IMR-90 (cell line): ENCODE measurements at regions not wholly inside any gene's neighbourhood (a gene's known extent, or its start where the extent isn't known, plus 50 kb on each side); places are given as distances from the start of the nearest gene placed in this dataset.

ENCODE experiments used
- ATAC-seq: fragments of 200-7000 bp; cut with Tn5 transposase; 2 replicates; pipeline ENCODE4 v1.9.1; 2020; ENCODE audit warnings: low read depth, mild to moderate bottlenecking, moderate library complexity
- BruUV-seq: library from RNA; stranded (reverse); fragments of 400-500 nt; replicated peaks from 2 replicates; lab custom pipeline; 2021; lab: Mats Ljungman, UMichigan
- CTCF ChIA-PET: fragments of 300-600 bp; formaldehyde crosslinking; extraction: SDS; loops from one replicate; lab custom pipeline; 2021; ENCODE audit warnings: antibody characterized with exemption; lab: Yijun Ruan, JAX
- POLR2A ChIA-PET: fragments of 300-600 bp; sonication (Branson Sonifier 250); formaldehyde crosslinking; loops from one replicate; lab custom pipeline; 2022; ENCODE audit warnings: antibody characterized with exemption; ENCODE audit not compliant: unreplicated experiment; lab: Charles Lee
- DNase-seq: peaks from one replicate; pipeline ENCODE4 v3.0.0; 2013
- H2AFZ ChIP-seq: replicated peaks from 2 replicates; pipeline ENCODE3; 2013; ENCODE audit warnings: low read length, mild to moderate bottlenecking; ENCODE audit not compliant: poor library complexity
- H2AK5ac ChIP-seq: 2 replicates; pipeline ENCODE4 v1.6.1; 2013; ENCODE audit warnings: low read depth, low read length, inconsistent platforms
- H2AK9ac ChIP-seq: replicated peaks from 2 replicates; pipeline ENCODE3; 2013; ENCODE audit warnings: mild to moderate bottlenecking, low read depth, low read length, moderate library complexity; ENCODE audit not compliant: poor library complexity
- H2BK120ac ChIP-seq: 2 replicates; pipeline ENCODE4 v1.6.1; 2013; ENCODE audit warnings: low read depth, low read length, inconsistent platforms
- H2BK15ac ChIP-seq: 3 replicates; pipeline ENCODE4 v1.6.1; 2013; ENCODE audit warnings: low read depth, low read length, inconsistent platforms
- H2BK20ac ChIP-seq: 2 replicates; pipeline ENCODE4 v1.6.1; 2013; ENCODE audit warnings: low read depth, mild to moderate bottlenecking, inconsistent platforms, low read length, moderate library complexity
- H2BK5ac ChIP-seq: 2 replicates; pipeline ENCODE4 v1.6.1; 2013; ENCODE audit warnings: mild to moderate bottlenecking, low read depth, low read length, inconsistent platforms; ENCODE audit not compliant: poor library complexity, severe bottlenecking
- H3K14ac ChIP-seq: replicated peaks from 2 replicates; pipeline ENCODE4 v1.6.1; 2013; ENCODE audit warnings: low read depth, low read length, inconsistent platforms
- H3K18ac ChIP-seq: 2 replicates; pipeline ENCODE4 v1.6.1; 2013; ENCODE audit warnings: low read depth, low read length, control low read depth
- H3K23ac ChIP-seq: 2 replicates; pipeline ENCODE4 v1.6.1; 2013; ENCODE audit warnings: low read depth, low read length, inconsistent platforms
- H3K27ac ChIP-seq: 2 replicates; pipeline ENCODE4 v1.5.1; 2013; ENCODE audit warnings: mild to moderate bottlenecking, control low read depth, low read length; ENCODE audit not compliant: insufficient read depth
- H3K27me3 ChIP-seq: 2 replicates; pipeline ENCODE4 v1.6.1; 2013; ENCODE audit warnings: low read length; ENCODE audit not compliant: control insufficient read depth, insufficient read depth
- H3K36me3 ChIP-seq: 2 replicates; pipeline ENCODE4 v1.6.1; 2013; ENCODE audit warnings: low read length, mixed read lengths; ENCODE audit not compliant: control insufficient read depth, insufficient read depth
- H3K4ac ChIP-seq: 2 replicates; pipeline ENCODE4 v1.6.1; 2013; ENCODE audit warnings: low read depth, low read length, inconsistent platforms
- H3K4me1 ChIP-seq: 2 replicates; pipeline ENCODE4 v1.6.1; 2013; ENCODE audit warnings: low read length, mixed read lengths; ENCODE audit not compliant: control insufficient read depth, insufficient read depth
- H3K4me2 ChIP-seq: 2 replicates; pipeline ENCODE4 v1.6.1; 2013; ENCODE audit warnings: low read depth, mild to moderate bottlenecking, control low read depth, low read length, moderate library complexity
- H3K4me3 ChIP-seq: 2 replicates; pipeline ENCODE4 v1.5.1; 2013; ENCODE audit warnings: low read depth, mild to moderate bottlenecking, control low read depth, low read length, moderate library complexity; ENCODE audit not compliant: insufficient read depth
- H3K56ac ChIP-seq: 2 replicates; pipeline ENCODE4 v1.6.1; 2013; ENCODE audit warnings: low read length, inconsistent platforms; ENCODE audit not compliant: insufficient read depth; ENCODE audit errors: extremely low read depth
- H3K79me1 ChIP-seq, 2 experiments: 2 replicates each; pipeline ENCODE4 v1.6.1; 2013; ENCODE audit warnings: low read length in 2 of 2, inconsistent platforms in 1 of 2, low read depth in 1 of 2
- H3K9ac ChIP-seq: 2 replicates; pipeline ENCODE4 v1.6.1; 2013; ENCODE audit warnings: low read depth, low read length, control low read depth
- H3K9me1 ChIP-seq: 2 replicates; pipeline ENCODE4 v1.6.1; 2013; ENCODE audit warnings: low read length, inconsistent platforms; ENCODE audit not compliant: insufficient read depth
- H3K9me3 ChIP-seq: 2 replicates; pipeline ENCODE4 v1.6.1; 2013; ENCODE audit warnings: low read length; ENCODE audit not compliant: control insufficient read depth, insufficient read depth
- H4K20me1 ChIP-seq: 2 replicates; pipeline ENCODE4 v1.6.1; 2013; ENCODE audit warnings: low read length, inconsistent platforms; ENCODE audit not compliant: insufficient read depth
- H4K5ac ChIP-seq: 2 replicates; pipeline ENCODE4 v1.6.1; 2013; ENCODE audit warnings: mild to moderate bottlenecking, low read depth, low read length, control low read depth
- H4K8ac ChIP-seq, 2 experiments: 2 replicates each; pipeline ENCODE4 v1.6.1; 2013; ENCODE audit warnings: low read depth in 2 of 2, low read length in 2 of 2, control low read depth in 1 of 2, inconsistent platforms in 1 of 2
- H4K91ac ChIP-seq: 2 replicates; pipeline ENCODE4 v1.6.1; 2013; ENCODE audit warnings: low read depth, low read length, inconsistent platforms; ENCODE audit not compliant: insufficient read depth
- BHLHE40 ChIP-seq: fragments of 150-350 bp; IDR thresholded peaks from 2 replicates; pipeline ENCODE4 v1.6.1; 2016; ENCODE audit warnings: mild to moderate bottlenecking, low read depth, low read length
- CEBPB ChIP-seq: IDR thresholded peaks from 2 replicates; pipeline ENCODE4 v1.6.1; 2012; ENCODE audit warnings: low read depth, low read length, improper control_type of control experiment
- CHD1 ChIP-seq: IDR thresholded peaks from 2 replicates; pipeline ENCODE4 v1.6.1; 2012; ENCODE audit warnings: low read depth, low read length, improper control_type of control experiment
- ELK1 ChIP-seq: fragments of 150-350 bp; IDR thresholded peaks from 2 replicates; pipeline ENCODE4 v1.6.1; 2016; ENCODE audit warnings: low read depth, mild to moderate bottlenecking, low read length, moderate library complexity, borderline replicate concordance
- FOS ChIP-seq: fragments of 150-350 bp; IDR thresholded peaks from 2 replicates; pipeline ENCODE4 v1.6.1; 2016; ENCODE audit warnings: low read depth, low read length
- MAFK ChIP-seq: IDR thresholded peaks from 2 replicates; pipeline ENCODE4 v1.6.1; 2012; ENCODE audit warnings: low read depth, low read length, improper control_type of control experiment
- MAZ ChIP-seq: IDR thresholded peaks from 2 replicates; pipeline ENCODE4 v1.6.1; 2012; ENCODE audit warnings: low read depth, mild to moderate bottlenecking, low read length, improper control_type of control experiment, moderate library complexity, borderline replicate concordance
- MXI1 ChIP-seq: IDR thresholded peaks from 2 replicates; pipeline ENCODE4 v1.6.1; 2012; ENCODE audit warnings: low read depth, mild to moderate bottlenecking, low read length, moderate library complexity, borderline replicate concordance
- NFE2L2 ChIP-seq: fragments of 150-350 bp; IDR thresholded peaks from 2 replicates; pipeline ENCODE4 v1.6.1; 2016; ENCODE audit warnings: low read depth, mild to moderate bottlenecking, low read length
- POLR2A ChIP-seq: IDR thresholded peaks from 2 replicates; pipeline ENCODE4 v1.6.1; 2012; ENCODE audit warnings: mild to moderate bottlenecking, low read depth, low read length
- RAD21 ChIP-seq: IDR thresholded peaks from 2 replicates; pipeline ENCODE4 v1.6.1; 2012; ENCODE audit warnings: low read length, improper control_type of control experiment
- RCOR1 ChIP-seq: IDR thresholded peaks from 2 replicates; pipeline ENCODE4 v1.6.1; 2012; ENCODE audit warnings: mild to moderate bottlenecking, low read length, improper control_type of control experiment; ENCODE audit not compliant: insufficient replicate concordance
- RFX5 ChIP-seq: IDR thresholded peaks from 2 replicates; pipeline ENCODE4 v1.8.0; 2012; ENCODE audit warnings: low read depth, mild to moderate bottlenecking, low read length, moderate library complexity
- SMC3 ChIP-seq: fragments of 150-350 bp; IDR thresholded peaks from 2 replicates; pipeline ENCODE4 v1.6.1; 2016; ENCODE audit warnings: low read depth, mild to moderate bottlenecking, antibody characterized with exemption, low read length, moderate library complexity
- USF2 ChIP-seq: fragments of 150-350 bp; IDR thresholded peaks from 2 replicates; pipeline ENCODE4 v1.6.1; 2017; ENCODE audit warnings: mild to moderate bottlenecking, antibody characterized with exemption, low read length, low read depth
- WGBS, 2 experiments: methylation state at CpG; one replicate each; pipeline versions ENCODE4 v1.1.5 to v1.1.7; 2013; ENCODE audit warnings: missing lambda C conversion rate in 2 of 2; ENCODE audit not compliant: insufficient read length in 1 of 2; ENCODE audit errors: extremely low coverage in 2 of 2; 5-methylcytosine and 5-hydroxymethylcytosine counted together
- dilution Hi-C: fragments of 300-500 bp; cut with HindIII; formaldehyde crosslinking; loops from one replicate; pipeline ENCODE4 v1.14.3; 2018; ENCODE audit warnings: low sequenced_read_pairs; ENCODE audit not compliant: unreplicated experiment
- in situ Hi-C: fragments of 300-500 bp; cut with MboI; formaldehyde crosslinking; loops from 3 replicates; pipeline ENCODE4 v1.14.3; 2019; ENCODE audit warnings: low sequenced_read_pairs, inconsistent platforms, mixed read lengths
- intact Hi-C: fragments of 100-400 bp; cut with micrococcal nuclease; formaldehyde crosslinking; loops from 2 replicates; pipeline ENCODE4 v1.10.0; 2022
- TF ChIP-seq, protein P1 (sequence below): conservative IDR thresholded peaks from 2 replicates; pipeline ENCODE4 v1.5.1; 2012; ENCODE audit warnings: mild to moderate bottlenecking, low read depth, low read length, improper control_type of control experiment

DNA sequence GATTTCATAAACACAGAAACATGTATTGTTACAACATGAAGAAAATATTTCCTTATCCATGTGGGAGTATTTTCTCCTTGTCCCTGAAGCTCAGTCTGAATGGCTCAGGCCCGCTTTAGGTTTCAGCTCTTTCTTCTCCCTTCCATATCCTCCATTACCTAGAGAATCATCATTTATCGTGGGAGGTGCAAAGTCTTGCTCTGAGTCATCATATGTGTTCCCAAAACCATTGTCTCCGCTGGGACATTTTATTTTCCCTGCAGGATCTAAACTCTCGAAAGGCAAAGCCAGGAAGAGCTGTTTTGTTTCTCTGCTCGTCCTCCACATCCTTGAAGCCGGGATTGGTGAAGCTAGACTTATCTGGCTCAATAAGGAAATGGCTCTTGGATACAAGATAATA lies 571.2 kb downstream of the EDEM1 start:
- no peak overlapping the region for H3K4ac ChIP-seq
- no peak overlapping the region for H4K5ac ChIP-seq
- H2AK9ac ChIP-seq: no peak overlapping the region
- no peak overlapping the region for H3K4me3 ChIP-seq
- H3K9me1 ChIP-seq: no peaks in the 10 kb centered on the region
- no peak overlapping the region for H3K23ac ChIP-seq
- no peak overlapping the region for H2BK120ac ChIP-seq
- TF ChIP-seq MAFK: no peak
- TF ChIP-seq RCOR1: no peak
- no peak for TF ChIP-seq ELK1
- TF ChIP-seq MXI1: no peak
- TF ChIP-seq SMC3: no peak
- TF ChIP-seq USF2: no peak
- no peak for TF ChIP-seq BHLHE40
- TF ChIP-seq NFE2L2: no peak
- no peak for TF ChIP-seq CEBPB
- TF ChIP-seq RFX5: no peak
- no peak for TF ChIP-seq CHD1
- no peak for TF ChIP-seq FOS
- no peak for TF ChIP-seq RAD21
- TF ChIP-seq POLR2A: no peak
- TF ChIP-seq, protein P1, sequence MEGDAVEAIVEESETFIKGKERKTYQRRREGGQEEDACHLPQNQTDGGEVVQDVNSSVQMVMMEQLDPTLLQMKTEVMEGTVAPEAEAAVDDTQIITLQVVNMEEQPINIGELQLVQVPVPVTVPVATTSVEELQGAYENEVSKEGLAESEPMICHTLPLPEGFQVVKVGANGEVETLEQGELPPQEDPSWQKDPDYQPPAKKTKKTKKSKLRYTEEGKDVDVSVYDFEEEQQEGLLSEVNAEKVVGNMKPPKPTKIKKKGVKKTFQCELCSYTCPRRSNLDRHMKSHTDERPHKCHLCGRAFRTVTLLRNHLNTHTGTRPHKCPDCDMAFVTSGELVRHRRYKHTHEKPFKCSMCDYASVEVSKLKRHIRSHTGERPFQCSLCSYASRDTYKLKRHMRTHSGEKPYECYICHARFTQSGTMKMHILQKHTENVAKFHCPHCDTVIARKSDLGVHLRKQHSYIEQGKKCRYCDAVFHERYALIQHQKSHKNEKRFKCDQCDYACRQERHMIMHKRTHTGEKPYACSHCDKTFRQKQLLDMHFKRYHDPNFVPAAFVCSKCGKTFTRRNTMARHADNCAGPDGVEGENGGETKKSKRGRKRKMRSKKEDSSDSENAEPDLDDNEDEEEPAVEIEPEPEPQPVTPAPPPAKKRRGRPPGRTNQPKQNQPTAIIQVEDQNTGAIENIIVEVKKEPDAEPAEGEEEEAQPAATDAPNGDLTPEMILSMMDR: no peak
- no peak for TF ChIP-seq MAZ
- no peaks in the 10 kb centered on the region for H3K27me3 ChIP-seq
- H3K79me1 ChIP-seq: no peaks in the 10 kb centered on the region
- H3K18ac ChIP-seq: no peak overlapping the region
- no peak overlapping the region for H2AK5ac ChIP-seq
- ATAC-seq: no peak
- H4K91ac ChIP-seq: no peak overlapping the region
- H2BK15ac ChIP-seq: no peak overlapping the region
- H3K14ac ChIP-seq: no peak overlapping the region
- 80% methylated on average over 1 of the region's 6 CpGs; no CpG with 5 or more reads in 1 of the 2 experiments for WGBS, 2 experiments
- peaks cover 10% of the 10 kb centered on the region; the same call in 1 of the 2 replicates for H3K9me3 ChIP-seq
- CTCF ChIA-PET: no interaction called here
- H2AFZ ChIP-seq: no peak overlapping the region
- dilution Hi-C loops: no loop called here
- no TSS peak for BruUV-seq
- POLR2A ChIA-PET: no interaction called here
- H4K8ac ChIP-seq: no peak overlapping the region
- in situ Hi-C loops: no loop called here
- no peak overlapping the region for H2BK5ac ChIP-seq
- H3K4me2 ChIP-seq: no peak overlapping the region
- intact Hi-C loops: no loop called here
- H3K4me1 ChIP-seq: no peaks in the 10 kb centered on the region
- no peak overlapping the region for H3K27ac ChIP-seq
- no peak overlapping the region for H2BK20ac ChIP-seq
- H3K36me3 ChIP-seq: no peaks in the 10 kb centered on the region
- no peaks in the 10 kb centered on the region for H4K20me1 ChIP-seq
- no peak overlapping the region for H3K56ac ChIP-seq
- no peak overlapping the region for H3K9ac ChIP-seq
- DNase-seq: no peak
